A673 (cell line): ENCODE measurements at regions not wholly inside any gene's neighbourhood (a gene's known extent, or its start where the extent isn't known, plus 50 kb on each side); places are given as distances from the start of the nearest gene placed in this dataset.

Experiments used
- CTCF ChIP-seq: fragments of 300-800, 200-600 bp; sonication (generic); conservative IDR thresholded peaks from 2 replicates; pipeline ENCODE4 v1.5.1; 2017; ENCODE audit warnings: low read depth, mild to moderate bottlenecking, antibody characterized with exemption, low read length, moderate library complexity, mixed read lengths
- EZH2 ChIP-seq: fragments of 200-600 bp; sonication (generic); IDR thresholded peaks from 2 replicates; pipeline ENCODE4 v1.6.1; 2017; ENCODE audit warnings: borderline replicate concordance, low read depth, mild to moderate bottlenecking, mixed read lengths, antibody characterized with exemption, low read length; ENCODE audit not compliant: poor library complexity, severe bottlenecking

DNA sequence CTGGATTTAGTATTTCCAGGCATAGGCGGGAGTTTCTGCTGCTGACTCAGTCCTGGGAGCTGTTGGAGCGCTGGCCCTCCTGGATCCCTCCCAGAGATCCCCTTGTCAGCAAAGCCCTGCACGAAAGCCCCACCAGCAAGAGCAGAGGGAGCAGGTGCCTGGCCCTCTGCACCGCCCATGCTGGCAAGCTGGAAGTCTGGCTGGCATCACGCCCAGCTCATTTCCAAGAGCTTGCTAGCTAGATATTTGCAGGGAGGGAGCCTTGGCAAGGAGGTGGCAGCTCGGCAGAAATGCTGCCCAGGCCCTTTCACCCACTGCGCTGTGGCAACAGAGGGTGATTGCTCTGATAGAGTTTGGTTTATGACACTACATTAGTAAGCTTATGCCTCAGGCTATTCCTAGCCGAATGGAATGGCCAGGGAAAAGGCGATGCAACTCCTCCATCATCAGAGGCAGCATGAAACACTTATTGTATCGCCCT is 193.9 kb downstream of the EMP1 start:
- TF ChIP-seq CTCF, result no peak
- TF ChIP-seq EZH2, result no peak
